Muscle layer of duodenum (tissue), 2 donors: ENCODE measurements at regions not wholly inside any gene's neighbourhood (a gene's known extent, or its start where the extent isn't known, plus 50 kb on each side); places are given as distances from the start of the nearest gene placed in this dataset.

Experiments used
- H3K27ac ChIP-seq: one replicate; pipeline ENCODE4 v1.7.0; 2013; ENCODE audit warnings: mild to moderate bottlenecking, low read length
- H3K27me3 ChIP-seq: one replicate; pipeline ENCODE4 v1.7.0; 2013; ENCODE audit warnings: low read depth, mild to moderate bottlenecking, control low read depth, low read length
- H3K36me3 ChIP-seq, 2 donors: one replicate each; pipeline ENCODE4 v1.7.0; 2013; ENCODE audit warnings: low read length in 2 of 2, control low read depth in 1 of 2, mild to moderate bottlenecking in 1 of 2; ENCODE audit not compliant: insufficient read depth in 2 of 2, control insufficient read depth in 1 of 2
- H3K4me1 ChIP-seq, 2 donors: one replicate each; pipeline ENCODE4 v1.7.0; 2013; ENCODE audit warnings: low read length in 2 of 2, mild to moderate bottlenecking in 2 of 2, control low read depth in 1 of 2, moderate library complexity in 1 of 2; ENCODE audit not compliant: insufficient read depth in 2 of 2, control insufficient read depth in 1 of 2
- H3K4me3 ChIP-seq, 2 donors: one replicate each; pipeline ENCODE4 v1.7.0; 2013; ENCODE audit warnings: low read length in 2 of 2, low read depth in 1 of 2, mild to moderate bottlenecking in 1 of 2
- H3K9me3 ChIP-seq, 2 donors: one replicate each; pipeline ENCODE4 v1.7.0; 2013; ENCODE audit warnings: low read length in 2 of 2, control low read depth in 1 of 2, mild to moderate bottlenecking in 1 of 2; ENCODE audit not compliant: control insufficient read depth in 1 of 2
- donor health status: healthy.

- H3K4me1 ChIP-seq = peaks cover 3 to 9% of the 10 kb centered on the region in 2 donors
- H3K27me3 ChIP-seq = no peaks in the 10 kb centered on the region
- H3K27ac ChIP-seq = no peak overlapping the region
- no peaks in the 10 kb centered on the region for H3K36me3 ChIP-seq
- no peaks in the 10 kb centered on the region for H3K9me3 ChIP-seq
- H3K4me3 ChIP-seq = no peak overlapping the region
These were observed 102.8 kb upstream of the BMP2K start for GRCh38 chr4:78673337-78673736.

DNA sequence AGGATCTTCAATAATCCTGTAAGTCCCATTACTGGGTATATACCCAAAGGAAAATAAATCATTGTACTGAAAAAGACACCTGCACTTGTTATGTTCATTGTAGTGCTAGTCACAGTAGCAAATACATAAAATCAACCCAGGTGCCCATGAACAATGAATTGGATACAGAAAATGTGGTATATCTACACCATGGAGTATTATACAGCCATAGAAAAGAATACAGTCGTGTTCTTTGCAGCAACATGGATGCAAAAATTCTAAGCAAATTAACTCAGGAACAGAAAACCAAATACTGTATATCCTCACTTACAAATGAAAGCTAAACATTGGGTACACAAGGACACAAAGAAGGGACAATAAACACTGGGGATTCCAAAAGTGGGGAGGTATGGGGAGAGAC, 100.8 kb upstream of the BMP2K start:
- Histone ChIP-seq H3K9me3 (no peaks in the 10 kb centered on the region), H3K36me3 (no peaks in the 10 kb centered on the region), H3K4me3 (no peak overlapping the region), H3K4me1 (peaks cover 3 to 9% of the 10 kb centered on the region in 2 donors), H3K27ac (no peak overlapping the region), H3K27me3 (no peaks in the 10 kb centered on the region)

DNA sequence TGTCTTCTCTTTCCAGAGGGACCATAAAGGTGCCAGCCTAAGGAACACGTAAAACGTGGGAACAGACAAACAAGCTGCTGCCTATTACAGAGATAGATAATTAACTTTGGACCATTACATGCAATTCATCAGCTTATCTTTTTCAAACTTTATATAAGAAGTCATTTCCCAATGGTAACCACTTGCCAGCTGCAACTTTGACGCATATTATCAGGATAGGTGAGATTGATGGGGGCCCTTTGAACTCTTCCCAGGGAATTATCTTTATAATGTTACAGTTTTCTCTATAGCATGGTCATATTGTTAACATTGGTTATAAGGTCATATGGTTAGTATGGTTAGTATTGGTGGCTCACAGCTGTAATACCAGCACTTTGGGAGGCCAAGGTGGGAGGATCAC, 94.1 kb upstream of the BMP2K start:
- Histone ChIP-seq H3K27ac (no peak overlapping the region), H3K4me3 (no peak overlapping the region), H3K36me3 (no peaks in the 10 kb centered on the region), H3K4me1 (peaks cover 0 to 5% of the 10 kb centered on the region in 2 donors), H3K9me3 (no peaks in the 10 kb centered on the region), H3K27me3 (no peaks in the 10 kb centered on the region)

- no peaks in the 10 kb centered on the region for H3K36me3 ChIP-seq
- peaks cover 0 to 5% of the 10 kb centered on the region in 2 donors for H3K4me1 ChIP-seq
- no peak overlapping the region for H3K27ac ChIP-seq
- H3K9me3 ChIP-seq = no peaks in the 10 kb centered on the region
- no peak overlapping the region for H3K4me3 ChIP-seq
- no peaks in the 10 kb centered on the region for H3K27me3 ChIP-seq
These were observed 92.8 kb upstream of the BMP2K start for GRCh38 chr4:78683352-78683751.

GRCh38 chr4:78684325-78685079, 91.6 kb upstream of the BMP2K start:
- Histone ChIP-seq H3K4me3 (no peak overlapping the region), H3K27me3 (no peaks in the 10 kb centered on the region), H3K9me3 (no peaks in the 10 kb centered on the region), H3K27ac (no peak overlapping the region), H3K4me1 (peaks cover 0 to 5% of the 10 kb centered on the region in 2 donors), H3K36me3 (no peaks in the 10 kb centered on the region)

- Histone ChIP-seq H3K4me3 (no peak overlapping the region), H3K4me1 (peaks cover 0 to 5% of the 10 kb centered on the region in 2 donors), H3K27ac (no peak overlapping the region), H3K9me3 (no peaks in the 10 kb centered on the region), H3K36me3 (no peaks in the 10 kb centered on the region), H3K27me3 (no peaks in the 10 kb centered on the region)
These were observed 88.3 kb upstream of the BMP2K start for GRCh38 chr4:78687818-78688217.

DNA sequence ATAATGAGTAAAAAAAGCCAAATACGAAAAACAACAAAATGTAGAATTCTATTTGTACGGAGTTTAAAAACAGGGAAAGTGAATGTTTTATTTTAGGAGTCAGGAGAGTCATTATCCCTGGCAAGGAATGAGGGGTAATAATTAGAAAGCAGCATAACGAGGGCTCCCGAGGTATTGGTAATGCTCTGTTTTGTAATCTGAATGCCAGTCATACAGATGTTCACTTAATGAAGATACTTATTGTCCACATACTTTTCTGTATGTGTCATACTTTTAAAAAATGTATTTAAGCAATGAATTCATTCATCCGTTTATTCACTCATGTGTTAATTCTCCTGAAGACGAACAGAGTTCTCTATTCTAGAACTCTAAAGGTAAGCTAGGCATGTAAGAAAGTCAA, 87.8 kb upstream of the BMP2K start:
- H3K9me3 ChIP-seq = no peaks in the 10 kb centered on the region
- H3K4me1 ChIP-seq = peaks cover 0 to 5% of the 10 kb centered on the region in 2 donors
- H3K4me3 ChIP-seq = no peak overlapping the region
- H3K27ac ChIP-seq = no peak overlapping the region
- H3K36me3 ChIP-seq = no peaks in the 10 kb centered on the region
- H3K27me3 ChIP-seq = no peaks in the 10 kb centered on the region

DNA sequence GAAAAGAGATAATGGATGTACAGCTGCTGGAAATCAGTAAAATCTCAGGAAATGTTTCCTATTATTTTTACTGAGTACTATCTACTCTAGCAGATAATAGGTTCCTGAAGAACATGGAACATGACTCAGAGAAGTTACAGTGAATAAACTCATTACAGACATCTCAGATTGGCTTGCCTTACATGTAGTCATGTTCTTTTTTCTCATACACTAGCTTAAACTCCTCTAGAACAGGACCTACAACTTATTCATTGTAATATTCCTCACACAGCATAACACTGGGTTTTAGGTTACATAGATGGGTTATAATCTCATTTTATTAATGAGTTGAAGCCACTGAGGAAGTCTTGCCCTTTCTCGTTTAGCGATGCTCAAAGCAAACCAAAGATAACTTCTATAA, 86.9 kb upstream of the BMP2K start:
- no peaks in the 10 kb centered on the region for H3K9me3 ChIP-seq

DNA sequence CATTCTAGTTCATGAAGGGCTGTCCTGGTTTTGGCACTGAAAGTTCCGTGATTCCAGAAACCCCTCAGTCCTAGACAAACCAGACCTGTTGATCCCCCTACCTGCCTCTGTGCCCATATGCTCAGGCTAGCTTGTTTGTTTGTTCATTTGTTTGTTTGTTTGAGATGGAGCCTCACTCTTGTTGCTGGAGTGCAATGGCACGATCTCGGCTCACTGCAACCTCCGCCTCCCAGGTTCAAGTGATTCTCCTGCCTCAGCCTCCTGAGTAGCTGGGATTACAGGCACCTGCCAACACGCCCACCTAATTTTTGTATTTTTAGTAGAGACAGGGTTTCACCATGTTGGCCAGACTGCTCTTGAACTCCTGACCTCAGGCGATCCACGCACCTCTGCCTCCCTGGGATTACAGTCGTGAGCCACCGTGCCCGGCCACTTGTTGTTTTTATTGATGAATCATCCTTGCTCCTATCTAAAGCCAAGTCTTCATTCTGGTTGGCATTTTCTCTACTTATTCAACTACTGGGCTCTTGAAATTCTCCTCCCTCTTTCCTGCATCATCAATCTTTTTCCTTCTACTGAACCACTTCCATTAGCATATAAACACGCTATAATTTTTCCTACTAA, 86.3 kb upstream of the BMP2K start:
- Histone ChIP-seq H3K36me3 (no peaks in the 10 kb centered on the region), H3K27ac (no peak overlapping the region), H3K4me3 (no peak overlapping the region), H3K9me3 (no peaks in the 10 kb centered on the region), H3K4me1 (no peaks in the 10 kb centered on the region), H3K27me3 (no peaks in the 10 kb centered on the region)

More for the DNA sequence above, 86.9 kb upstream of the BMP2K start:
- H3K27ac ChIP-seq = no peak overlapping the region
- no peaks in the 10 kb centered on the region for H3K4me1 ChIP-seq
- H3K4me3 ChIP-seq = no peak overlapping the region
- H3K27me3 ChIP-seq = no peaks in the 10 kb centered on the region
- no peaks in the 10 kb centered on the region for H3K36me3 ChIP-seq

- H3K4me1 ChIP-seq = no peaks in the 10 kb centered on the region
- H3K27ac ChIP-seq = no peak overlapping the region
- H3K9me3 ChIP-seq = no peaks in the 10 kb centered on the region
- H3K4me3 ChIP-seq = no peak overlapping the region
- H3K36me3 ChIP-seq = no peaks in the 10 kb centered on the region
- no peaks in the 10 kb centered on the region for H3K27me3 ChIP-seq
These were observed 84.8 kb upstream of the BMP2K start for GRCh38 chr4:78691334-78691754.

DNA sequence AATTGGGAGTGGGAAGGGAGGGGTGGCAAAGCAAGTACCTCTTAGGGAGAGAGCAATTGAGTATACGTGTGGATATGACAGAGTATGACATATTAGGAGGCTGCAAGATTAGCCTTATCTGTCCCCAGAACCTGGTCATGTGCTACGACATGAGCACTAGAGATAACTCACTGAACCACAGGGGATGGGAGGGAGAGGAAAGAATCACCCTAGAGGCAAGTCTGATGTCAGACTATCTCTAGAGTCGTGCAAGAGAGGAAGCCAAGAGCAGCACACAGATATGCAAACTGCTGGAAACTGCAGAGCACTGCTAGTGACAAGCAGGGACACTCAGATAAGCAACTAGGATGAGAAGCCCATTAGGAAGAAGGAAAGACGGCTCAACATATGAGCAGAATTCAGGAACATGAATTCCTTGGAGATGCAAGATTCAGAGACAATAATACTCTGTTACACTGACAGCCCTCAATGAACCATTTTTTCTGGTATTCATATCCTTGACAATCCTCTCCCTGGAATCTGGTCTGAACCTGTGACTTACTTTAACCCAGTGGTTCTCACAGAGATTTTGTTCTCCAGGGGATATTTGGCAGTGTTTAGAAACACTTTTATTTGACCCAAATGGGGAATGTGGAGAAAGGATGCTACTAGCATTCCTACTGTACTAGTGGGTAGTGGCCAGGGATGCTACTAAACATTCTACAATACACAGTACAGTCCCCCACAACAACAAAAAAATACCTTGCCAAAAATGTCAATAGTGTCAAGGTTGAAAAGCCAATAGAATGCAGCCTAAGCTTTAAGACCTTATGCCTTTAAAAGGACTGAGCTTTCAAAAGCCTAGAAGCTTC, 84.0 kb upstream of the BMP2K start:
- no peak overlapping the region for H3K27ac ChIP-seq
- no peaks in the 10 kb centered on the region for H3K4me1 ChIP-seq
- no peaks in the 10 kb centered on the region for H3K9me3 ChIP-seq
- H3K36me3 ChIP-seq = no peaks in the 10 kb centered on the region
- no peak overlapping the region for H3K4me3 ChIP-seq
- no peaks in the 10 kb centered on the region for H3K27me3 ChIP-seq
